CD4-positive, CD25-positive, alpha-beta regulatory T cell (primary cell): ENCODE measurements at regions not wholly inside any gene's neighbourhood (a gene's known extent, or its start where the extent isn't known, plus 50 kb on each side); places are given as distances from the start of the nearest gene placed in this dataset.

Experiments
- ATAC-seq, 2 donors: fragments of 150-1000 bp; cut with Tn5 transposase; one replicate each; pipeline ENCODE4 v1.10.0; 2021; ENCODE audit warnings: low read depth in 2 of 2, moderate number of reproducible peaks in 2 of 2, moderate library complexity in 1 of 2
- DNase-seq, 3 donors: peaks; one replicate each; pipeline versions ENCODE4 v3.0.0 to v3.0.0-alpha.2; 2012 to 2022; ENCODE audit warnings: mixed read lengths in 1 of 3
- H3K27ac ChIP-seq: one replicate; pipeline ENCODE4 v1.7.0; 2013; ENCODE audit warnings: mild to moderate bottlenecking, low read length; ENCODE audit not compliant: insufficient read depth, poor library complexity, severe bottlenecking
- H3K27me3 ChIP-seq: one replicate; pipeline ENCODE4 v1.7.0; 2013; ENCODE audit warnings: low read length; ENCODE audit not compliant: control insufficient read depth, insufficient read depth
- H3K36me3 ChIP-seq: one replicate; pipeline ENCODE4 v1.7.0; 2013; ENCODE audit warnings: mild to moderate bottlenecking, low read length, moderate library complexity; ENCODE audit not compliant: control insufficient read depth, insufficient read depth
- H3K4me1 ChIP-seq: 2 replicates; pipeline ENCODE4 v1.7.0; 2013; ENCODE audit warnings: mild to moderate bottlenecking, low read length; ENCODE audit not compliant: insufficient read depth, control insufficient read depth, poor library complexity, severe bottlenecking
- H3K4me3 ChIP-seq: one replicate; pipeline ENCODE4 v1.7.0; 2013; ENCODE audit warnings: low read depth, mild to moderate bottlenecking, low read length, moderate library complexity
- H3K9me3 ChIP-seq, 2 experiments: 1 replicate in 1 of 2; 2 replicates in 1 of 2; pipeline ENCODE4 v1.7.0; 2013; ENCODE audit warnings: low read length in 2 of 2, mild to moderate bottlenecking in 1 of 2, moderate library complexity in 1 of 2; ENCODE audit not compliant: control insufficient read depth in 2 of 2
- H3K27ac Mint-ChIP-seq, 3 donors: one replicate each; pipeline ENCODE4 v1.8.0; 2020 to 2022; ENCODE audit warnings: mild to moderate bottlenecking in 3 of 3, mixed read lengths in 3 of 3, moderate library complexity in 2 of 3
- H3K27me3 Mint-ChIP-seq: one replicate; pipeline ENCODE4 v1.8.0; 2022; ENCODE audit warnings: mild to moderate bottlenecking, mixed read lengths
- H3K36me3 Mint-ChIP-seq: one replicate; pipeline ENCODE4 v1.8.0; 2020; ENCODE audit warnings: mixed read lengths
- H3K4me1 Mint-ChIP-seq, 4 donors: one replicate each; pipeline ENCODE4 v1.8.0; 2020 to 2022; ENCODE audit warnings: mixed read lengths in 4 of 4, mild to moderate bottlenecking in 1 of 4
- H3K4me3 Mint-ChIP-seq, 4 donors: one replicate each; pipeline ENCODE4 v1.8.0; 2020 to 2022; ENCODE audit warnings: mild to moderate bottlenecking in 4 of 4, mixed read lengths in 4 of 4, moderate library complexity in 3 of 4
- H3K9me3 Mint-ChIP-seq, 7 donors: one replicate each; pipeline ENCODE4 v1.8.0; 2020 to 2022; ENCODE audit warnings: mixed read lengths in 7 of 7, mild to moderate bottlenecking in 3 of 7, moderate library complexity in 2 of 7

DNA sequence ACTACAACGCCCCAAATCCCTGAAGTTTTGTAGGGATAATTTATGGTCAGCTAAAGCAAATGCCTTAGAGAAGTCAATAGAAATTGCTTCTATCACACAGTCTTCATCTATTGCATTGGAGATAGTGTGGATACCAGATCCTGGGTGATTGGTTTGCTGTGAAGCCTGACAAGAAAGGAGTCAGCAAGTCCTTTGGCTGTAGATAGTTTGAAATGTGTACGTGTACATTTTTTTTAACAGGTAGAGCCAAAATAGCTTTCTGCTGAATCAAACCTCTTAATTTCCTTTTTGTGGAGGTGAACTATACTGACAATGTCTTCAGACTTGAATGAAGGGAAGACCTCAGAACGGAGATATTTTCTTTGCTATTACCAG is 312.3 kb downstream of the ZBBX start:
- Mint-ChIP-seq H3K9me3 (peaks cover 0 to 5% (median 3%) of the 10 kb centered on the region in 7 donors), H3K36me3 (no peaks in the 10 kb centered on the region)
- H3K4me3 ChIP-seq = no peak overlapping the region

DNA sequence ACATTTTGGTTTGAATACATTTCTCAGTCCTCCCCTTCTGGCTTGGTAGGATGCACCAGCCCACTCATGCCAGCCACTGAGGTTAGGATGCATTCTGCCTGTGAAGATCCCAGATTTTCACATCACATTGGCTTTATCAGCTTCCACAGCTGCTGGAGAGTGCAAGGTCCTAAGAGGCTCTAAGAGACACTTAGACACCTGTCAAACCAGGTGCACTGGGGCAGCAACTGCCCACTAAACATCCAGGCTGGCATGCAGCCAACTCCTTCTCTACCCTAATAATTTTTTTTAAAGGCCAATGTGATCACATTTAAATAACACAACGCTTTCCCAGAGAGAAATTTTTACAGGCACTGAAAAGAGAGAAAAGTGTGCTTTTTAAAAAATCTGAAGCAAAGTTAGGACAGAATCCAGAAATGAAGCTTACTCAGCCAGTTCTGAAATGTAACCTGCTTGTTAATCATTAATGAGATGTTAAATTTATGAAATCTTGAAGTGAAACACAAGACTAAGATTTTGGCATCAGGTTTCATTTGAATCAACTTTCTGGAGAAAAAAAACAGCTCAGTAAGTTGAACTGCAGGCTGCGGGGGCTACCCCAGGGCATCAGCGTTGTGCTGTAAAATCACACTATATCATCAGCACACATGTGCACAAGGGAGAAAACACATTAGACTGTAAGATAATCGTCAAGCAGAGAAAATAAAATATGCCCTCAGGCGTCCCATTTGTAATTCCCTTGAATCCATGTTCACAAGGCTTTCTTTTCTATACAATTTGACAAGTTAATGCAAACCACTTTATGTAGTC is 312.9 kb downstream of the ZBBX start:
- H3K27me3 ChIP-seq = no peaks in the 10 kb centered on the region

More for the DNA sequence above, 312.3 kb downstream of the ZBBX start:
- Histone ChIP-seq H3K9me3 (no peaks in the 10 kb centered on the region), H3K27me3 (no peaks in the 10 kb centered on the region), H3K27ac (no peak overlapping the region), H3K4me1 (no peaks in the 10 kb centered on the region), H3K36me3 (no peaks in the 10 kb centered on the region)
- Mint-ChIP-seq H3K27ac (no peak overlapping the region), H3K4me3 (no peak overlapping the region), H3K27me3 (no peaks in the 10 kb centered on the region), H3K4me1 (no peaks in the 10 kb centered on the region)
- ATAC-seq = no peak
- no peak for DNase-seq

DNA sequence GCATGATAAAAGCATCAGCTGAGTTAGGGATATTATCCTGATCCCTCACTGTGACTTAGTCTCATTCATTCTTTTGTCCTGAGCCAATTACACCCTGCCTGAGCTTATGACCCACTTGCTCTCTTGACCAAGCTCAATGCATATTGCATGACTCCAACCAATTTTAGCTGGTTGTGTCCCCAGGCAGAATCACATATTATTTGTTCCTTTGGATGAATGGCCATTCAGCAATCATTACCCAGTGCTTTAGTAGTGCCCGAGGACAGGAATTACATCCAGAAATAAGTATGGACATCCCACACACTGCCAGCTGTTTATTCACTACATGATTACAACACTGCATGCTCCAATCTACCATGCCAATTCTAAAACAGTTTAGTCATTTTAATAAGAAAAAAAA is 322.5 kb downstream of the ZBBX start:
- peaks cover 0 to 21% (median 9%) of the 10 kb centered on the region in 7 donors for H3K9me3 Mint-ChIP-seq
- Histone ChIP-seq H3K36me3 (no peaks in the 10 kb centered on the region), H3K4me3 (no peak overlapping the region), H3K27me3 (no peaks in the 10 kb centered on the region), H3K9me3 (peaks cover 0 to 4% of the 10 kb centered on the region in 2 experiments), H3K4me1 (no peaks in the 10 kb centered on the region), H3K27ac (no peak overlapping the region)
- H3K4me1 Mint-ChIP-seq = no peaks in the 10 kb centered on the region
- no peak overlapping the region for H3K4me3 Mint-ChIP-seq
- ATAC-seq = no peak
- no peaks in the 10 kb centered on the region for H3K36me3 Mint-ChIP-seq
- no peak overlapping the region for H3K27ac Mint-ChIP-seq
- no peaks in the 10 kb centered on the region for H3K27me3 Mint-ChIP-seq
- no peak for DNase-seq

More for the DNA sequence above, 312.9 kb downstream of the ZBBX start:
- no peak overlapping the region for H3K4me3 Mint-ChIP-seq
- DNase-seq = no peak
- no peaks in the 10 kb centered on the region for H3K9me3 ChIP-seq
- H3K9me3 Mint-ChIP-seq = peaks cover 0 to 5% (median 3%) of the 10 kb centered on the region in 7 donors
- no peaks in the 10 kb centered on the region for H3K4me1 Mint-ChIP-seq
- H3K36me3 ChIP-seq = no peaks in the 10 kb centered on the region
- no peak for ATAC-seq
- H3K4me1 ChIP-seq = no peaks in the 10 kb centered on the region
- H3K27me3 Mint-ChIP-seq = no peaks in the 10 kb centered on the region
- H3K27ac ChIP-seq = no peak overlapping the region
- H3K4me3 ChIP-seq = no peak overlapping the region
- H3K27ac Mint-ChIP-seq = no peak overlapping the region
- H3K36me3 Mint-ChIP-seq = no peaks in the 10 kb centered on the region

DNA sequence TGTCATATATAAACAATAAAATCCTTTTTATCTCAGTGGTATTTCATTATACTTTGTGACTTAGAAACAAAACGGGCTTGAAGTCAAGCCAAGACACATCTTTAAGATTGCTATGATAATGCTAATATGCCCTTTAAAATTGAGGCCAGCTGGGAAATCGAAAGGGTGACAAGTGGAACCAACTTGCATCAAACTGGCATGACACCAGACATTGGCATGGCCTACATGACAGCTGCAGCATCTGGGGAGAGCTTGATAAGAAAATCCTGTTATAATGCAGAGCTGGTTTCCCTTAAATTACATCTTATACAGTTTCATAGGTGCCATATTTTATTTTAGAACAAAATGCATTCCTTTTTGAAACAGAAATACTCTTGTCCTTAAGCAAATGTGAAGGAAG is 325.2 kb downstream of the ZBBX start:
- H3K27me3 Mint-ChIP-seq = no peaks in the 10 kb centered on the region

DNA sequence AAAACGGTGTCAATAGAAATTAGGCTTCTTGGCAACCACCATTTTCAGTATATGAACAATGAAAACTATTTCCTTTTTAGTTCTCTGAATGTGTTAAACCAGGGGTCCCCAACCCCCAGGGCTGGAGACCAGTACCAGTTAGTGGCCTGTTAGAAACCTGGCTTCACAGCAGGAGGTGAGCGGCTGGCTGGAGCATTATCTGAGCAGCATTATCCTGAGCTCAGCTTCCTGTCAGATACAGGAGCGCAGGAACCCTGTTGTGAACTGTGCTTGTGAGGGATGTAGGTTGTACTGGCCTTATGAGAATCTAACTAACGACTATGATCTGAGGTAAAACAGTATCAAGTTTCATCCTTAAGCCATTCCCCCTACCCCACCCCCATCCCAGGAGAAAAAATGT is 328.7 kb downstream of the ZBBX start:
- Histone ChIP-seq H3K4me1 (no peaks in the 10 kb centered on the region), H3K27me3 (no peaks in the 10 kb centered on the region), H3K27ac (no peak overlapping the region), H3K4me3 (no peak overlapping the region), H3K9me3 (no peaks in the 10 kb centered on the region), H3K36me3 (no peaks in the 10 kb centered on the region)
- no peaks in the 10 kb centered on the region for H3K36me3 Mint-ChIP-seq
- ATAC-seq (no peak), DNase-seq (no peak)
- H3K9me3 Mint-ChIP-seq = peaks cover 0 to 12% (median 5%) of the 10 kb centered on the region in 7 donors
- H3K27ac Mint-ChIP-seq = no peak overlapping the region
- no peak overlapping the region for H3K4me3 Mint-ChIP-seq
- H3K4me1 Mint-ChIP-seq = no peaks in the 10 kb centered on the region
- H3K27me3 Mint-ChIP-seq = no peaks in the 10 kb centered on the region

More for the DNA sequence above, 325.2 kb downstream of the ZBBX start:
- Histone ChIP-seq H3K9me3 (no peaks in the 10 kb centered on the region), H3K36me3 (no peaks in the 10 kb centered on the region), H3K27ac (no peak overlapping the region), H3K4me1 (no peaks in the 10 kb centered on the region), H3K27me3 (no peaks in the 10 kb centered on the region), H3K4me3 (no peak overlapping the region)
- no peak for DNase-seq
- Mint-ChIP-seq H3K9me3 (peaks cover 0 to 23% (median 8%) of the 10 kb centered on the region in 7 donors), H3K27ac (no peak overlapping the region), H3K36me3 (no peaks in the 10 kb centered on the region), H3K4me3 (no peak overlapping the region), H3K4me1 (no peaks in the 10 kb centered on the region)
- ATAC-seq = no peak

DNA sequence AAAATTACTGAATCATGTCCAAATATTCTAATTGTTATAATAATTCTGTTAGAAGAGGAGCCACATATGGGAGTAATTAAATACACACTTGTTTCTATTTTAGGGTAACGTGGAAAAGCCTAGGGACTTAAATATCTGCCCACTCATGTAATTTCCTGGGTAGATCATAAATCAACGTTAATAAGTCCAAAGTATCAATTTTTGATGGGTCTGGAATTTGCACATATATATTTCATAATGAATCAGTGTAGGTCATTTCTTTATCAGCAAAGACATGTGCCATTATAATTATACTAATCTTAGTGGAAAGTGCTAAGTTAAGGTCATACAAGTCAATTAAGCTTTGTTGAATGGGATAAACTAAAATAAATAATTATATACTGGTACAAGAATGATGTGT is 346.2 kb downstream of the ZBBX start:
- Histone ChIP-seq H3K27ac (no peak overlapping the region), H3K27me3 (no peaks in the 10 kb centered on the region), H3K36me3 (no peaks in the 10 kb centered on the region), H3K9me3 (no peaks in the 10 kb centered on the region), H3K4me3 (no peak overlapping the region), H3K4me1 (no peaks in the 10 kb centered on the region)
- DNase-seq (no peak), ATAC-seq (no peak)
- Mint-ChIP-seq H3K9me3 (peaks cover 0 to 7% (median 2%) of the 10 kb centered on the region in 7 donors), H3K4me1 (no peaks in the 10 kb centered on the region), H3K36me3 (no peaks in the 10 kb centered on the region), H3K27me3 (no peaks in the 10 kb centered on the region), H3K4me3 (no peak overlapping the region), H3K27ac (no peak overlapping the region)

DNA sequence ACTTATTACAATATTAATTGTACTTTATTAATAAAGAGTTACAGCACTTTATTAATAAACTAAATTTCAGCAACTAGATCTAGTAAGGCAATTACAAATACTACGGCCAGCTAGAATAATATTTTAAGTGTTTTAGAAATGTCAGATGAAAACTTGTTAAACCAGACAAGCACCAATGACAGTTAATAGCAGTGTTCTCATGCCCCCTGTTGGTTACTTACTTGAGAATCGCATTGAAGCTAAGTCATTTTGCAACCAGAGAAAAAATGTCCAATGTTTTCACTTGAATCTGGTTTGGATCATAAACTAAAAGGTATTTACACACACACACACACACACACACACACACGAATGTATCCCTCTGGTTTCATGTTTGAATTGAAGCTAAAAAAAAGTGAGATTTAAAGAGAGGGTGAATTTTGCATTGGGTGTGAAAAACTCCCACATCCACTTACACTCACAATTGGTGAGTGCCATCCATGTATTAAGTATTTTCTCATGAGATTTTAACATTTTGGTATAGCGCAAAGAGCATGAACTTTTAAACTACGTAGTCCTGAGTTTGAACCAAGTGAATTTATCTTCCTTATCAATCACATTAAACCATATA is 347.7 kb downstream of the ZBBX start:
- Histone ChIP-seq H3K27ac (no peak overlapping the region), H3K9me3 (no peaks in the 10 kb centered on the region), H3K4me1 (no peaks in the 10 kb centered on the region), H3K27me3 (no peaks in the 10 kb centered on the region), H3K4me3 (no peak overlapping the region), H3K36me3 (no peaks in the 10 kb centered on the region)
- Mint-ChIP-seq H3K4me3 (no peak overlapping the region), H3K27ac (no peak overlapping the region), H3K4me1 (no peaks in the 10 kb centered on the region), H3K27me3 (no peaks in the 10 kb centered on the region), H3K9me3 (peaks cover 0 to 6% (median 3%) of the 10 kb centered on the region in 7 donors), H3K36me3 (no peaks in the 10 kb centered on the region)
- ATAC-seq (no peak), DNase-seq (no peak)
